ENCODE measurements at regions not wholly inside any gene's neighbourhood (a gene's known extent, or its start where the extent isn't known, plus 50 kb on each side); places are given as distances from the start of the nearest gene placed in this dataset.
"Not testable (repeated sequence)": the region's sequence is repeated elsewhere in the genome, so short reads cannot be mapped to it uniquely, and the experiment has no call there.

DNA sequence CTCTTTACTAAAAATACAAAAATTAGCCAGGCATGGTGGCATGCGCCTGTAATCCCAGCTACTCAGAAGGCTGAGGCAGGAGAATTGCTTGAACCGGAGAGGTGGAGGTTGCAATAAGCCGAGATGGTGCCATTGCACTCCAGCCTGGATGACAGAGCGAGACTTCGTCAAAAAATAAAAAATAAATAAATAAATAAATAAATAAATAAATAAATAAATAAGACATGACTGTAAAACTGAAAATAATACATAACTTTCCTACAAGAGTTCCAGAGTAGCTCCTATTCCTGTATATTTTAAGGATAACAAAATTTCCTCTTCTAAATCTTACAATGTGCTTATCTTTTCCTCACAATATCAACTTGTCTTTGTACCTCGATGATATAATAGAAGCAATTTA, 549.4 kb downstream of the TRAM1L1 start:
- not testable (repeated sequence) for DNase-seq

- DNase-seq = no peak
Observed at GRCh38 chr4:116531870-116532269, 553.5 kb downstream of the TRAM1L1 start.

GRCh38 chr4:116531026-116531425, 554.4 kb downstream of the TRAM1L1 start:
- DNase-seq = no peak

DNA sequence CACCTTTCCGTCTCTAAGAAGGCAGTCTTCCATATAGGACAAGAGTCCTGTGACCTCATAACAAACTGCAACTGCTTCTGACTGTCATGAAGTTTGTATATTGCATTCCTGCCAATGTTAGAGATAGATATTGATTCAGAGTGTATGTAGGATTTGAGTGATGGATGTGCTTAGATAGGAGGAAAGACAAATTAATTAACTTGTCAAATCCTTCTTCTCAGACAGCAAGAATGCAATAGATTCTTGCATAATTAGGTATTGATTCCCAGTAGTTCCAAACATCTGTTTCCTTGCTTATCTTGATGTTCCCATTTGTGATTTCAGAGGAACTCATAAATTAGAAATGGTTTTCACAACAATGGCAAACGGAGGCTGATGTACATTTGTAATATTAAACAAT, 555.3 kb downstream of the TRAM1L1 start:
- DNase-seq = no peak

DNA sequence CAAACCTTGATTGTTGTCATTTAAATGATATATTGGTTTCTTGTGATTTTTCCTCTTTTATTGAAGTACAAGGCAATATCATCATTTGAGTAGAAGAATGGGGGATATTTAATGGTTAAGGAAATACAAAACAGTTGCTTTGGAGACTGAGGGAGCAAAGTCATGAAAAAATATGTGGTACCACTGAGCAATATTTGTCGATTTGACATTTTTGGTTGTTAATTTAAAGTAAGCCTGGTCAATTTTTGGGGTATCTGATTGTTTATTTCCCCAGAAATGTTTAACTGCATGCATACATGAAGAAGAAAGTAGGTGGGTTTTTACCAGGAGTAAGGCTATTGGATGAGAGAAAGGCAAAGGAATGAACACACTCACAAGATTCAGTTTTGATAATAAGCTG, 556.2 kb downstream of the TRAM1L1 start:
- DNase-seq = no peak

DNA sequence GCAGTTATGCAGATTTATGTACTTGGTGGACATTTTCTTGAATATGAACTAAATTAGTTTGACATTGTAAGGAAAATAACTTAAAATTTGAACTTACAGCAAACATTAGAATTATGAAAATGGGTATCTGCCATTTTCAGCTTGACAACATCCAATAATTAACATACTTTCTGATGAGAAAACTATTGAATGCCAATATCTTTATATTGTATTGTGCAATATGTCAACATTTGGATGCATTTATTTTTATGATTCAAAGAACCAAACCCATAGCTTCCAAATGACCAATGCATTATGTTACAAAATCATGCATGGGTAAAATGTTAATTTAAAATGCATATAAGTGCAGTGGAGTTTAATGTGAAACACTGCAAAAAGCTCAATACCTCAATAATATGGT, 562.5 kb downstream of the TRAM1L1 start:
- DNase-seq = no peak

GRCh38 chr4:116520886-116521285, 564.5 kb downstream of the TRAM1L1 start:
- no peak for DNase-seq

GRCh38 chr4:116516711-116517110, 568.7 kb downstream of the TRAM1L1 start:
- DNase-seq = no peak

DNA sequence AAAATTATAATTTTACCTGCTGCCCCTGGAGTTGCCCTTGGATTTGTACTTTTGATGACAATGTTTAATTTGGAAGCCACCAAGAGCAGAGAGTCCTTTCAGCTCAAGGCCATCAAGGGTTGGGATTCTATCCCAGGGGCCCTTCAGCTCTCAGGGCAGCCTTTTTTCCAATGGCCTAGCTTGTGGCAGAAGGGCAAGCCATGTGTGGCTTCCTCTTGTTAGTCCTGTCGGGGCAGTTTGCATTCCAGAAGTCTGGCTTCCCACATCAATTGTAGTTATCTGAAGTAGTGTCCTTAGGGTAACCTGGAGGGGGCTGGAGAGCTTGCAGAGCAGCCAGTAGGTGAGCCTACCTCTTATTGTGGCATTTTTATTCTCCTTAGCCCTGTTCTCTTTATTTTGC, 569.4 kb downstream of the TRAM1L1 start:
- DNase-seq = no peak

DNA sequence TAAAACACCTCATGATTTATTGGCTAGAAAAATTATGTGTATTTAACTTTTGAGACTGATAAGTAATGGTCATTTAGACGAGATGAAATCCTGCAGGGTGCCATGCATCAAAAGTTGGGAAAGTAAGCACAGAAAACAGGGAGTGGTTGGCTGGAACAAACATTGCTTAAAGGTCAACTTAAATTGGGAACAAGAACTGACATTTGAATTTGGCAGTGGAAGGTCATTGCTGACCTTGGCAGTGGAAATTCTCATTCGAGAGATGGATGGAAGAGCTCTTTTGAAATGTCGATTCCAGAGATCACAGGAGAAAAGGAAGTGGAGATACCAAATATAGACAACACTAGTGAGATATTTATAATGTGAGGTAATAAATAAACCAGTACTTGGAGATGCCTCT, 572.8 kb downstream of the TRAM1L1 start:
- DNase-seq = no peak

DNA sequence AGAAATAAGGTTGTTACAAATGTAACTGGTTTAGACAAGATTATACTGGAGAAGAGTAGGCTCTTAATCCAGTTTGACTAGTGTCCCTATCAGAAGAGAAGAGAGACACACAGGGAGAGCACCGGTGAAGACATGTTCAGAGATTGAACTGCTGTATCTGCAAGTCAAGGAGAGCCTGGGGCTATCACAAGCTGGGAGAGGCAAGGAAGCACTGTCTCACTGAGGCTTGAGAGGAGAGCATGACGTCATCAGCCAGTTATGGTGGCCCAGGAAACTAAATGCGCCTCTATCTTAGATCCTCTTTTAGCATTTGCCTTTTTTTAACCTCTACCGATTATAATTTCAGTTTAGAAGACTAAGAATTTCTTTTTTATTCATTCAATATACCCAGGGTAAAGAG, 583.4 kb downstream of the TRAM1L1 start:
- no peak for DNase-seq

DNA sequence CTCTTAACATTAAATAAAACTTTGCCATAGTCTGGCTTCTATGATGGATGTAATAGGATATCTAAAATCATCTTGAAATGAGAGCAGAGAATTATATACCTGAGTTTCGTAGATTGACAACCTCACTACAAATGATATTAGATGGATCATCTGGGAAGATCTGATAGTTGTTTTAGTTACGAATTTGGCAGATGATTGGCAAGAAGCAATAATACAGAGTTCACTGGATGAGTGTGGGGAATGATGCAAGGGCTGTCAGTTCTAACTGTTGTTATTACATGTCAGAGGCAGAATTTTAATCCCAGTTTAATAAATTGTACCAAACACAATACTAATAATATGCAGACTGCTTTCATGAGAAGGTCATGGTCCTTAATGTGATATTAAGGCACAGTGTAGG, 585.2 kb downstream of the TRAM1L1 start:
- DNase-seq = no peak

DNA sequence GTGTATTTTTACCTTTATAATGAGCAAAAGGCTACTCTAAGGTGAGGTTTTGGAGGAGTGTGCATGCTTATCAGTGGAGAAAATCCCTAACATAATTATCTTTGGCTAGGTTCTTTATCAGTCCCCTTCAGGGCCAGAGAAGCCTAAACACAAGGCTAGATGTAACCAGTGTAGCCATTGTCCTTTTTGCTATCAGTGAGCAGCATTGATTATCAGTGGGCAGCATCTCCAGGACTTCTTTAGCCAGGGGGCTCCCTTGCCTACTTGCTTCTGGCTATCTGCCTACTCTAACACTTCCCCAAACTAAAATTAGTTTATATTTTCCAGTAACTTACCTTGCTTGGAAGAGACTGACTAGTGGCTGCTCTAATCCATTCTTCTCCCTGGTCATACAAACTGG, 595.6 kb downstream of the TRAM1L1 start:
- no peak for DNase-seq

GRCh38 chr4:116486401-116486800, 599.0 kb downstream of the TRAM1L1 start:
- DNase-seq = no peak

DNA sequence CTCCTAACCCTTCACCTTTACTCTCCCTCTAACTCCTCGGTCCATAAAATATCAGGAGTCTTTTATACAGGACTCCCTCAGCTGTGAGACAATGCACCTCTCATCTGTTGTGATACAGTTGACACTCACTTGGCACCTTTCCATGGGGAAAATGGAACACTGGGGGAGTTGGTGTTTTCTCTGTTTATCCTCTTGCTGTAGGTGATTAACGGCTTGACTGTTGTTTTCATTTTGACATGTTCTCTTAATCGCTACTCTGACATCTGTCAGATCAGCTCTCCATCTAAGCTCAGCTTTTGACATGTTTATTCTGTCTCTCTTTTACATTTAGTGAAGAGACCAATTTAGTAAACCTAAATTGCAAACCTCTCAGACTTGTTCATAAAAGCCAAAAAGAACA, 604.8 kb downstream of the TRAM1L1 start:
- no peak for DNase-seq

GRCh38 chr4:116478343-116478742, 607.0 kb downstream of the TRAM1L1 start:
- no peak for DNase-seq

GRCh38 chr4:116469582-116469981, 615.8 kb downstream of the TRAM1L1 start:
- DNase-seq = no peak

- no peak for DNase-seq
Observed at GRCh38 chr4:116453127-116453526, 632.2 kb downstream of the TRAM1L1 start.

DNA sequence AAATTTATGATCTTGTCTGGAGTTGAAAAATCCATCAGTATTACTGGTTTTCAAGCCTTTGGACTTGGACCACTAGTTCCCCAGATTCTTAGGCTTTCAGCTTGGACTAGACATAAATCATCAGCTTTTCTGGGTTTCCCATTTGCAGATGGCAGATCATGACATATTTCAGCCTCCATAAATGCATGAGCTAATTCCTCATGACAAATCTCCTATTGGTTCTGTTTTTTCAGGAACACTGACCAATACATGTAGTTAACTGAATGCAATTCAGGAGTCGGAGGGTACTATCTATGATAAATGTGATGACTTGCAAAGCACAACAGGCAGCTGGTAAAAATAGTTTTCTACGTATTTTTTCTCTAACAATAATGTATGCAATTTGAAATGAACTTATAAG, 635.6 kb downstream of the TRAM1L1 start:
- no peak for DNase-seq

DNA sequence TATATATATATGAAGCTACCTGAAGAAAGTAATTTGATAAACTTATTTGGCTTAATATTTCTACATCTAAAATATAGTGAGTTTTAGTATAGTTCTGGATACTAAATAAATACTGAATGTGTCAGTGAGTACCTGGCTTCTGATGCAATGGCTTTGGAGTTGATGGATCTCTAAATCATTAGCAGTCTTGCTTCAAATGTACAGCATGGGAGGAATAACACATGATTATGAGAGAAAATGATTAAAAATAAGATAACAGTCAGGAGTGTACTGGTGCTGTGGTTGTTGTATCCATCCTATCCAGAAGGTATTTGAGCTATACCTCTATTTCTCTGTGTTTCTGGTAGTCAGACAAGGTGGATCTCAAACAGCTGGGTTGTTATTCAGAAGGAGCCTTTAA, 641.3 kb downstream of the TRAM1L1 start:
- DNase-seq = no peak

DNA sequence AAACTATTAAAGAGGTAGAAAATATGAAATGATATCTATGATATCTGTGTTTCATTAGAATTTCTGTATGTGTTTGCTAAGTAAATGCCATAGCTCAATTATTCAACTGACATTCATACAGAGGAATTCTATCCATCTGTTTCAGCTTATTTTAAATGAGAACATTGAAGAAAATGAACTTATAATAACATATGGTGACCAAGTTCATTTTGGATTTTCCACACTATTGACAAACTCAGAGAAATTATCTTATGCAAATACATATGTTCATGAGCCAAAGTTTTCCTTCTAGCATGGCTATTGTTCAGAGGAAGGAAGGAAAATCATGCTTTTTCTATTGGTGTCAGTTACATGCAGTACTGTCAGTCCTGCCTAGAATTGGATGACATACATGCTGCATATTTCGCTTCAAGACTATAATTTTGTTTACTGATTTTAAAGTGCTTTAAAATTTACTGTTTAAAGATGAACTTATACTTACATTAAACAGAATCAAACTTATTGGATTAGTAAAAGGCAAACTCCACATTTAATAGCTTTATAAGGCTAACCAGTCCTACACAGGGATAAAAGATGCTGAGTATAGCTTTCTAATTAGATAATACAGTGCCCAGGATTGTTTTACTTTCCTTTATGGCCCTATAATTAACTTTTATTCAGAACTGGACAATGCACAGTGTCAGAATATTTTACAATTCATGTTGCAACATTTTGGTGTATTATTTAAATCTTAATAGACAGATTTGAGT, 646.2 kb downstream of the TRAM1L1 start:
- DNase-seq = no peak

- no peak for DNase-seq
Observed at GRCh38 chr4:116438417-116438816, 647.0 kb downstream of the TRAM1L1 start.

GRCh38 chr4:116427666-116428065, 657.7 kb downstream of the TRAM1L1 start:
- DNase-seq = no peak

DNA sequence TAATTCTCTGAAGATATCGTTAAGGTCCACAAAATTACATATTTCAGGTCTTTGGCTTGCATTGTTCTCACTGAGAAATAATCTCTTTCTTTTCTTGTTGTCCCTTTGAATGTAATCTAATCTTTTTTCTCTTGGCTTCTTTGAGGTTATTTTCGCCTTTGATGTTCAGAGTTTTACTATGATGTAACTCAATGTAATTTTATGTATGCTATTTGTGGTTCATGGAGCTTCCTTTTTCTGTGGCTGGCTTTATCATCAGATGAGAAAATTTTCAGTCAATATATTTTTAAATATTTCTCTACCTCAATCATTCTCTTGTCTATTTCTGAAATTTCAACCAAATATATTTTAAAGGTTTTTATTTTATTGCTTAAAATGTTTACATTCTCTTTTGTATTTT, 672.2 kb downstream of the TRAM1L1 start:
- DNase-seq = no peak

DNA sequence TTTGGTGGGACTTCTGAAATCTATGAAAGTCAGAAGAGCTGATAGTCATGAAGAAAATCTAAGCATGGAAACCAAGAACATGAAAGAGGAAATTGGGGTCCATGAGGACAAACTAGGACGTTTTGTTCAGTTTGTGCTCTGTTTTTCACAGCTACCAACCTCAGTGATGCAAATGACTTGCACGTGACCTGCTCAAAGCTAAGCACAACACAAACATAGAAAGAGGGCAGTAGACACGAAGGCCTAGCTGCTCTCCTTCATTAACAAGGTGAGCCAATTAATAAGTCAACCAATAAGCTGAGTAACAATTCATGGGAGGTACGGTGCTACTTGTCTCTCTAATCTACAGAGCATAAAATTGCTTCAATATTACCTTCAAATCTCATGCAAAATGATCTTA, 684.1 kb downstream of the TRAM1L1 start:
- DNase-seq = no peak
